ENCODE measurements at regions not wholly inside any gene's neighbourhood (a gene's known extent, or its start where the extent isn't known, plus 50 kb on each side); places are given as distances from the start of the nearest gene placed in this dataset.

GRCh38 chr11:16605894-16606783, 132.3 kb upstream of the C11orf58 start:
- no peak overlapping the region; the same call in 1 of the 2 replicates for H3K4me3 ChIP-seq (ENCODE audit: low read depth, low read length)
- TF ChIP-seq CTCF (IDR thresholded peaks at IDR 0.05; ENCODE audit: control insufficient read depth, extremely low read depth, insufficient read depth), result peak; percentile 91
- peak; percentile 46 for DNase-seq (ENCODE audit: low read depth)

- no peak for TF ChIP-seq CTCF (IDR thresholded peaks at IDR 0.05; ENCODE audit: control insufficient read depth, extremely low read depth, insufficient read depth)
- peak overlapping the region; percentile 42 for H3K4me3 ChIP-seq (ENCODE audit: low read depth, low read length)
- no peak for DNase-seq (ENCODE audit: low read depth)
These were observed 133.0 kb upstream of the C11orf58 start for GRCh38 chr11:16605389-16605893.

- H3K4me3 ChIP-seq (ENCODE audit: low read depth, low read length), result peak overlapping the region; percentile 42
- no peak for DNase-seq (ENCODE audit: low read depth)
- no peak for TF ChIP-seq CTCF (IDR thresholded peaks at IDR 0.05; ENCODE audit: control insufficient read depth, extremely low read depth, insufficient read depth)
These were observed 133.6 kb upstream of the C11orf58 start for GRCh38 chr11:16604794-16605388.

- no peak for TF ChIP-seq CTCF (IDR thresholded peaks at IDR 0.05; ENCODE audit: control insufficient read depth, extremely low read depth, insufficient read depth)
- peak overlapping the region; percentile 42 for H3K4me3 ChIP-seq (ENCODE audit: low read depth, low read length)
- no peak for DNase-seq (ENCODE audit: low read depth)
These were observed 134.3 kb upstream of the C11orf58 start for GRCh38 chr11:16603890-16604793.

GRCh38 chr11:16603245-16603644, 135.2 kb upstream of the C11orf58 start:
- H3K4me3 ChIP-seq (ENCODE audit: low read depth, low read length), result no peak overlapping the region
- no peak for DNase-seq (ENCODE audit: low read depth)
- TF ChIP-seq CTCF (IDR thresholded peaks at IDR 0.05; ENCODE audit: control insufficient read depth, extremely low read depth, insufficient read depth), result no peak

- H3K4me3 ChIP-seq (ENCODE audit: low read depth, low read length), result no peak overlapping the region
- no peak for DNase-seq (ENCODE audit: low read depth)
- no peak for TF ChIP-seq CTCF (IDR thresholded peaks at IDR 0.05; ENCODE audit: control insufficient read depth, extremely low read depth, insufficient read depth)
These were observed 139.5 kb upstream of the C11orf58 start for GRCh38 chr11:16598906-16599305.

Measured in LNCaP clone FGC (cell line).